Neutrophil (primary cell): ENCODE measurements at regions not wholly inside any gene's neighbourhood (a gene's known extent, or its start where the extent isn't known, plus 50 kb on each side); places are given as distances from the start of the nearest gene placed in this dataset.
"Not testable (repeated sequence)": the region's sequence is repeated elsewhere in the genome, so short reads cannot be mapped to it uniquely, and the experiment has no call there.

Experiments used
- H3K27ac ChIP-seq: fragments of 200-600 bp; sonication (generic); 2 replicates; pipeline ENCODE4 v1.5.1; 2016; ENCODE audit warnings: mild to moderate bottlenecking, moderate library complexity
- H3K27me3 ChIP-seq: fragments of 200-600 bp; sonication (generic); 2 replicates; pipeline ENCODE4 v1.6.0; 2016; ENCODE audit warnings: mild to moderate bottlenecking
- H3K36me3 ChIP-seq: fragments of 200-600 bp; sonication (generic); 2 replicates; pipeline ENCODE4 v1.5.1; 2017
- H3K4me1 ChIP-seq, 2 experiments: fragments of 200-600 bp in 1 of 2; sonication (generic) in 1 of 2; 1 replicate in 1 of 2; 2 replicates in 1 of 2; pipeline versions ENCODE4 v1.5.1 to v1.6.1; 2013 to 2016; ENCODE audit warnings: low read depth in 1 of 2, low read length in 1 of 2, mild to moderate bottlenecking in 1 of 2, moderate library complexity in 1 of 2; ENCODE audit not compliant: control insufficient read depth in 1 of 2, insufficient read depth in 1 of 2
- H3K4me3 ChIP-seq, 2 experiments: fragments of 200-600 bp in 1 of 2; sonication (generic) in 1 of 2; 1 replicate in 1 of 2; 2 replicates in 1 of 2; pipeline ENCODE4 v1.5.1; 2013 to 2016; ENCODE audit warnings: low read depth in 1 of 2, low read length in 1 of 2, mild to moderate bottlenecking in 1 of 2, moderate library complexity in 1 of 2
- H3K9me3 ChIP-seq: fragments of 200-600 bp; sonication (generic); 2 replicates; pipeline ENCODE4 v1.5.1; 2016
- CTCF ChIP-seq: fragments of 200-600 bp; sonication (generic); IDR thresholded peaks from 2 replicates; pipeline ENCODE4 v1.5.1; 2016; ENCODE audit warnings: antibody characterized with exemption

- no peak overlapping the region for H3K27ac ChIP-seq
- TF ChIP-seq CTCF, result no peak
These were observed 1361.2 kb downstream of the CDH8 start for GRCh38 chr16:60675022-60675421.

GRCh38 chr16:60674241-60674640 is 1362.0 kb downstream of the CDH8 start:
- TF ChIP-seq CTCF, result no peak
- Histone ChIP-seq H3K9me3 (no peaks in the 10 kb centered on the region), H3K27ac (no peak overlapping the region), H3K36me3 (no peaks in the 10 kb centered on the region), H3K4me3 (no peak overlapping the region), H3K27me3 (no peaks in the 10 kb centered on the region), H3K4me1 (no peaks in the 10 kb centered on the region)

More at GRCh38 chr16:60675022-60675421, 1361.2 kb downstream of the CDH8 start:
- Histone ChIP-seq H3K9me3 (no peaks in the 10 kb centered on the region), H3K36me3 (no peaks in the 10 kb centered on the region), H3K27me3 (no peaks in the 10 kb centered on the region), H3K4me3 (no peak overlapping the region), H3K4me1 (no peaks in the 10 kb centered on the region)

GRCh38 chr16:60655514-60656153 is 1380.6 kb downstream of the CDH8 start:
- Histone ChIP-seq H3K27me3 (no peaks in the 10 kb centered on the region), H3K4me3 (no peak overlapping the region), H3K36me3 (no peaks in the 10 kb centered on the region), H3K4me1 (no peaks in the 10 kb centered on the region), H3K27ac (no peak overlapping the region), H3K9me3 (no peaks in the 10 kb centered on the region)
- no peak for TF ChIP-seq CTCF

- H3K27me3 ChIP-seq, result no peaks in the 10 kb centered on the region
- no peak overlapping the region for H3K27ac ChIP-seq
- no peaks in the 10 kb centered on the region for H3K9me3 ChIP-seq
- no peak overlapping the region for H3K4me3 ChIP-seq
- TF ChIP-seq CTCF, result no peak
- no peaks in the 10 kb centered on the region for H3K36me3 ChIP-seq
- H3K4me1 ChIP-seq, result no peaks in the 10 kb centered on the region
These were observed 1384.9 kb downstream of the CDH8 start for GRCh38 chr16:60651346-60651745.

- Histone ChIP-seq H3K4me3 (no peak overlapping the region), H3K9me3 (no peaks in the 10 kb centered on the region), H3K27ac (no peak overlapping the region), H3K4me1 (no peaks in the 10 kb centered on the region), H3K27me3 (no peaks in the 10 kb centered on the region), H3K36me3 (no peaks in the 10 kb centered on the region)
- TF ChIP-seq CTCF, result no peak
These were observed 1387.9 kb downstream of the CDH8 start for GRCh38 chr16:60648290-60648689.

- not testable (repeated sequence) for H3K27me3 ChIP-seq, H3K27ac ChIP-seq, H3K4me1 ChIP-seq, H3K36me3 ChIP-seq, H3K4me3 ChIP-seq, H3K9me3 ChIP-seq
These were observed 1388.8 kb downstream of the CDH8 start for GRCh38 chr16:60647388-60647787.
